ENCODE measurements at regions not wholly inside any gene's neighbourhood (a gene's known extent, or its start where the extent isn't known, plus 50 kb on each side); places are given as distances from the start of the nearest gene placed in this dataset.

- TF ChIP-seq EZH2 (IDR thresholded peaks at IDR 0.05; ENCODE audit: borderline replicate concordance) (no peak), CTCF (IDR thresholded peaks at IDR 0.05; ENCODE audit: poor library complexity) (no peak), EZH2phosphoT487 (IDR thresholded peaks at IDR 0.05; ENCODE audit: low read depth, severe bottlenecking, unreplicated experiment) (no peak)
Observed at GRCh38 chr13:50202485-50202884, 187.2 kb downstream of the KCNRG start.

Data from hepatocyte (in vitro differentiated cells).